ENCODE measurements at regions not wholly inside any gene's neighbourhood (a gene's known extent, or its start where the extent isn't known, plus 50 kb on each side); places are given as distances from the start of the nearest gene placed in this dataset.
A peak's percentile ranks its signal among the peaks of the same experiment; 100 is the strongest.
"Not testable (repeated sequence)": the region's sequence is repeated elsewhere in the genome, so short reads cannot be mapped to it uniquely, and the experiment has no call there.

- H3K27ac ChIP-seq; H3K4me3 ChIP-seq; H3K36me3 ChIP-seq; H3K9me3 ChIP-seq; DNase-seq; H3K4me1 ChIP-seq; H3K27me3 ChIP-seq; intact Hi-C loops (cut with DNase I): not testable (repeated sequence)
- WGBS, 2 donors, result no CpG with 5 or more reads among the region's 1 CpG
Observed at GRCh38 chr10:87300163-87300562, 57.4 kb upstream of the NUTM2D start.

- H3K4me3 ChIP-seq; H3K27me3 ChIP-seq; intact Hi-C loops (cut with DNase I); H3K4me1 ChIP-seq; H3K9me3 ChIP-seq; H3K36me3 ChIP-seq; H3K27ac ChIP-seq: not testable (repeated sequence)
- WGBS, 2 donors, result 7 to 14% methylated on average over 13 to 15 of the region's 16 CpGs
- peak; percentile 78 for DNase-seq
- peak in 1 of 4 experiments; percentile 30 for TF ChIP-seq CTCF (IDR thresholded peaks at IDR 0.05)
Observed at GRCh38 chr10:87301466-87302115, 56.0 kb upstream of the NUTM2D start.

- not testable (repeated sequence) for H3K27ac ChIP-seq
Observed at GRCh38 chr10:87302132-87302531, 55.4 kb upstream of the NUTM2D start.

GRCh38 chr10:87303707-87304106, 53.8 kb upstream of the NUTM2D start:
- DNase-seq; H3K36me3 ChIP-seq; H3K4me3 ChIP-seq; H3K9me3 ChIP-seq; H3K27ac ChIP-seq; H3K27me3 ChIP-seq; intact Hi-C loops (cut with DNase I); H3K4me1 ChIP-seq: not testable (repeated sequence)
- WGBS, 2 donors, result 22 to 60% methylated on average over 1 of the region's 4 CpGs

More at GRCh38 chr10:87302132-87302531, 55.4 kb upstream of the NUTM2D start:
- WGBS, 2 donors, result 97% methylated on average over 1 of the region's 3 CpGs
- H3K27me3 ChIP-seq; intact Hi-C loops (cut with DNase I); H3K36me3 ChIP-seq; H3K4me3 ChIP-seq; H3K9me3 ChIP-seq; H3K4me1 ChIP-seq; DNase-seq: not testable (repeated sequence)

GRCh38 chr10:87306681-87307080, 50.9 kb upstream of the NUTM2D start:
- H3K27ac ChIP-seq; DNase-seq; H3K36me3 ChIP-seq; H3K4me1 ChIP-seq; H3K4me3 ChIP-seq; intact Hi-C loops (cut with DNase I); H3K9me3 ChIP-seq; H3K27me3 ChIP-seq: not testable (repeated sequence)
- 91% methylated on average over 3 of the region's 4 CpGs; no CpG with 5 or more reads in 1 of the 2 donors for WGBS, 2 donors
